ENCODE measurements at regions not wholly inside any gene's neighbourhood (a gene's known extent, or its start where the extent isn't known, plus 50 kb on each side); places are given as distances from the start of the nearest gene placed in this dataset.

DNA sequence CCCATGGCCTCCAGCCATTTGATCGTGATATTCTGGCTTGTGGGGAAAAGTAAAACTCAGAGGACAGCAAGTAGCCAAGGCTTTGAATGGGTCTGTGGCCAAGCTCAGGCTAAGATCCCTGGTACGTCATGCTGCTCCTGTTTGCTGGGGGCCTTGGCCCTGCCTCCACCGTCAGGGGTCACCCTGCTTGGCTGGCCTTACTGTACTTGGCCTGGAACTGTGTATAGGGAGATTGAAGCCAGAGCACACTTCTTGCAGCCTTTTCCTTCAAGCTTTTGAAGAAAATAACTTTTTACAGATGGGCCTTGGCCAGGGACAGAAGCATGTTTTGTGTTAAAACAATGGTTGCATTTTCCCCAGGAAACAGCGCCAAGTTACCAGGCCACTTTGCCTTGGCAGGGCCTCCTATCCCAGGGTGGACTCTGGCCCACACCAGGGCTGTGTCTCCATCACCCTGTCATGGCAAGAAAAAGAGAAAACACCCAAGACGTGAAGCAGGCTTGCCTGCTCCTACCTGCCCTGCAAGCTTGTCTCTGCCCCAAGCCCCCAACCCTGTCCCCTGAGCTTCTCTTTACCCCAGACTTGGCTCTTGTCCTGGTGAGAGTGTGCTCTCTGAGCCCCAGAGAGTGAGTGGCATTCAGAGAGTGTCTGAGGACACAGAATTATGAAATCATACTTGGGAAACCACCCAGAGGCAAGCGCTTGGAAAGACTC, 286.9 kb downstream of the GADD45G start:
- Histone ChIP-seq H3K23ac (ENCODE audit: insufficient read length) (no peak overlapping the region), H3K36me3 (ENCODE audit: control insufficient read depth in 2 of 4, insufficient read depth in 4 of 4, low read length in 3 of 4) (no peaks in the 10 kb centered on the region), H3K9ac (replicated peaks in 1 of 4; ENCODE audit: extremely low read depth in 1 of 4, low read depth in 3 of 4, low read length in 3 of 4) (no peak overlapping the region), H3K4me3 (ENCODE audit: extremely low read depth in 1 of 4, insufficient read depth in 2 of 4, low read depth in 3 of 4, low read length in 4 of 4) (no peak overlapping the region), H2AK5ac (ENCODE audit: low read depth, low read length) (no peak overlapping the region), H3K4ac (replicated peaks; ENCODE audit: insufficient read length, low read depth, low read length) (no peak overlapping the region), H2AFZ (ENCODE audit: low read length) (no peak overlapping the region), H4K91ac (replicated peaks; ENCODE audit: insufficient read length, low read length) (no peak overlapping the region), H3K14ac (ENCODE audit: insufficient read length) (no peak overlapping the region), H3K23me2 (ENCODE audit: low read depth, low read length) (no peaks in the 10 kb centered on the region), H3K27ac (ENCODE audit: low read depth, low read length) (no peak overlapping the region), H3K56ac (replicated peaks; ENCODE audit: insufficient read length, low read depth, low read length) (no peak overlapping the region), H2BK120ac (replicated peaks; ENCODE audit: low read depth, low read length) (no peak overlapping the region), H4K8ac (ENCODE audit: extremely low read depth, insufficient read depth, low read length) (no peak overlapping the region; the same call in 1 of the 2 replicates), H2BK15ac (ENCODE audit: low read length) (no peak overlapping the region), H3K79me2 (ENCODE audit: control insufficient read depth in 1 of 2, insufficient read depth in 2 of 2, low read length in 2 of 2) (no peaks in the 10 kb centered on the region), H3K18ac (ENCODE audit: extremely low read depth, low read length) (no peak overlapping the region), H3K27me3 (replicated peaks in 1 of 4; ENCODE audit: control insufficient read depth in 3 of 4, extremely low read depth in 1 of 4, insufficient read depth in 3 of 4, low read length in 3 of 4) (no peaks in the 10 kb centered on the region), H4K20me1 (replicated peaks in 1 of 2; ENCODE audit: control insufficient read depth in 1 of 2, insufficient read depth in 2 of 2, low read length in 2 of 2) (no peaks in the 10 kb centered on the region), H4K5ac (ENCODE audit: insufficient read length, low read depth, low read length) (no peak overlapping the region), H2BK12ac (ENCODE audit: low read depth, low read length) (no peak overlapping the region), H2BK20ac (ENCODE audit: low read length) (no peak overlapping the region), H3K4me1 (replicated peaks in 1 of 4; ENCODE audit: control insufficient read depth in 3 of 4, insufficient read depth in 4 of 4, low read length in 3 of 4) (no peaks in the 10 kb centered on the region; a peak in 1 of 7 replicates), H3K4me2 (ENCODE audit: insufficient read depth in 1 of 2, low read depth in 2 of 2, low read length in 2 of 2) (no peak overlapping the region), H3K79me1 (ENCODE audit: low read depth, low read length) (no peaks in the 10 kb centered on the region), H2BK5ac (ENCODE audit: low read depth, low read length) (no peak overlapping the region), H3K9me3 (ENCODE audit: insufficient read depth in 2 of 2, low read depth in 1 of 2, low read length in 1 of 2) (no peaks in the 10 kb centered on the region; a peak in 1 of 4 replicates)
- 89% methylated on average over 4 of the region's 6 CpGs; no CpG with 5 or more reads in 1 of the 2 experiments for WGBS, 2 experiments (ENCODE audit: extremely low coverage in 1 of 2, insufficient coverage in 1 of 2, insufficient read length in 1 of 2, insufficient replicate concordance in 2 of 2, low coverage in 1 of 2, low lambda C conversion rate in 2 of 2, missing lambda C conversion rate in 1 of 2)
- DNase-seq (ENCODE audit: low read depth in 1 of 2, low spot score in 2 of 2) (no peak), FAIRE-seq (no peak)
- POLR2A ChIA-PET (ENCODE audit: partially characterized antibody), result no interaction called here
- CTCF ChIA-PET (ENCODE audit: partially characterized antibody), result interaction anchor here (1.6 kb wide), 1 partner anchor 288 kb away, joined by 6 read pairs; no protein-coding TSS in a partner anchor
- TF ChIP-seq POU5F1 (IDR thresholded peaks at IDR 0.05; ENCODE audit: low read depth, low read length) (no peak), RNF2 (IDR thresholded peaks at IDR 0.05; ENCODE audit: borderline replicate concordance, low read depth, low read length, missing control alignments, poor library complexity, severe bottlenecking) (no peak), JUN (IDR thresholded peaks at IDR 0.05; ENCODE audit: low read depth, low read length) (no peak), SP2 (IDR thresholded peaks at IDR 0.05; ENCODE audit: low read length) (no peak), TEAD4 (IDR thresholded peaks at IDR 0.05; ENCODE audit: low read depth, low read length) (no peak), SIX5 (IDR thresholded peaks at IDR 0.05; ENCODE audit: low read depth, low read length) (no peak), RXRA (IDR thresholded peaks at IDR 0.05; ENCODE audit: insufficient read depth, low read depth, low read length) (no peak), RFX5 (IDR thresholded peaks at IDR 0.05; ENCODE audit: borderline replicate concordance, low read depth, low read length) (no peak), CHD2 (IDR thresholded peaks at IDR 0.05; ENCODE audit: low read length) (no peak), EGR1 (IDR thresholded peaks at IDR 0.05; ENCODE audit: borderline replicate concordance, low read depth, low read length) (no peak), EP300 (IDR thresholded peaks at IDR 0.05; ENCODE audit: borderline replicate concordance in 1 of 2, low read depth in 2 of 2, low read length in 2 of 2) (no peak), JUND (IDR thresholded peaks at IDR 0.05; ENCODE audit: low read length) (no peak)
- TF ChIP-seq, protein P1, sequence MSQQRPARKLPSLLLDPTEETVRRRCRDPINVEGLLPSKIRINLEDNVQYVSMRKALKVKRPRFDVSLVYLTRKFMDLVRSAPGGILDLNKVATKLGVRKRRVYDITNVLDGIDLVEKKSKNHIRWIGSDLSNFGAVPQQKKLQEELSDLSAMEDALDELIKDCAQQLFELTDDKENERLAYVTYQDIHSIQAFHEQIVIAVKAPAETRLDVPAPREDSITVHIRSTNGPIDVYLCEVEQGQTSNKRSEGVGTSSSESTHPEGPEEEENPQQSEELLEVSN (IDR thresholded peaks at IDR 0.05), result no peak

All from H1 (cell line).